ENCODE measurements at regions not wholly inside any gene's neighbourhood (a gene's known extent, or its start where the extent isn't known, plus 50 kb on each side); places are given as distances from the start of the nearest gene placed in this dataset.
A peak's percentile ranks its signal among the peaks of the same experiment; 100 is the strongest.

DNA sequence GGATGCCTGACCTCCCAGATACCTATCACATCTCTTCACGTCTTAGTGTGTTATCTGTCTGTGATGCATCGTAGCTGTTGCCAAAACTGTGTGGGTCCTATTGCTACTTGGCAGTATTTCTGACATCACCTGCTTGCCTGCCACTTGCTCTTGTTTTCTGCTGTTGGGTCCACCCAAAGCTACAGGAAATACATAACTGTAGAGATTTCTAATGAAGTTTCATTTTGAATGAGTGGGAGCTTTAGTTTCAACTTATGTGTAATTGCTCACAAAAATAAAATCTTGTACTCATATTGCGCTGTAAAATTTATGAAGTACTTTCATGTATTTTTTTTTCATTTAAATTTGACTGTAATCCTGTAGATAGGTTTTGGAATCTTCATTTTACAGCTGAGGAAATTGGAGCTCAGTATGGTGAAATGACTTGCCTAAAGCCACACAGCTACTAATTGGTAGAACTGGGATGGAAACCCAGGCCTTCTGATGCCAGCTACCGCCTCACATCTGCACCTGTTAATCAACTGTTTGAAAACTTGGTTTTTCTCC lies 113.6 kb upstream of the MAN1A1 start:
- Histone ChIP-seq H2AFZ (ENCODE audit: low read length) (peak overlapping the region; percentile 3; the same call in 1 of the 2 replicates), H3K9me3 (ENCODE audit: low read length) (peaks cover 35% of the 10 kb centered on the region; the same call in 1 of the 2 replicates), H3K79me2 (ENCODE audit: insufficient read depth, low read depth, low read length) (no peaks in the 10 kb centered on the region), H3K4me1 (ENCODE audit: insufficient read depth, low read length, poor library complexity, severe bottlenecking) (peaks cover 23% of the 10 kb centered on the region), H4K20me1 (ENCODE audit: insufficient read depth, low read length) (no peaks in the 10 kb centered on the region), H3K36me3 (ENCODE audit: insufficient read depth, low read length) (peaks cover 42% of the 10 kb centered on the region), H3K4me3 (ENCODE audit: low read depth, low read length, poor library complexity, severe bottlenecking) (no peak overlapping the region), H3K9me2 (ENCODE audit: insufficient read depth, low read length) (no peaks in the 10 kb centered on the region), H3K4me2 (ENCODE audit: low read length) (no peak overlapping the region), H3K27ac (ENCODE audit: low read depth, low read length, poor library complexity, severe bottlenecking) (no peak overlapping the region)
- no TSS peak for BruUV-seq (replicated peaks)
- ChIA-PET CTCF (ENCODE audit: unreplicated experiment) (interaction anchor here (1.0 kb wide), 1 partner anchor 9 kb away, joined by 4 read pairs; no protein-coding TSS in a partner anchor), POLR2A (interaction anchor here (0.6 to 3.8 kb wide), 13 partner anchors 10 to 1530 kb away, joined by 3 to 30 read pairs (median 4); no protein-coding TSS in a partner anchor)
- intact Hi-C loops (cut with micrococcal nuclease; ENCODE audit: unreplicated experiment) = no loop called here
- peak; percentile 27 for DNase-seq (ENCODE audit: low spot score)
- TF ChIP-seq EZH2phosphoT487 (IDR thresholded peaks at IDR 0.05; ENCODE audit: borderline replicate concordance, low read depth, low read length) = no peak
- TF ChIP-seq, protein P1, sequence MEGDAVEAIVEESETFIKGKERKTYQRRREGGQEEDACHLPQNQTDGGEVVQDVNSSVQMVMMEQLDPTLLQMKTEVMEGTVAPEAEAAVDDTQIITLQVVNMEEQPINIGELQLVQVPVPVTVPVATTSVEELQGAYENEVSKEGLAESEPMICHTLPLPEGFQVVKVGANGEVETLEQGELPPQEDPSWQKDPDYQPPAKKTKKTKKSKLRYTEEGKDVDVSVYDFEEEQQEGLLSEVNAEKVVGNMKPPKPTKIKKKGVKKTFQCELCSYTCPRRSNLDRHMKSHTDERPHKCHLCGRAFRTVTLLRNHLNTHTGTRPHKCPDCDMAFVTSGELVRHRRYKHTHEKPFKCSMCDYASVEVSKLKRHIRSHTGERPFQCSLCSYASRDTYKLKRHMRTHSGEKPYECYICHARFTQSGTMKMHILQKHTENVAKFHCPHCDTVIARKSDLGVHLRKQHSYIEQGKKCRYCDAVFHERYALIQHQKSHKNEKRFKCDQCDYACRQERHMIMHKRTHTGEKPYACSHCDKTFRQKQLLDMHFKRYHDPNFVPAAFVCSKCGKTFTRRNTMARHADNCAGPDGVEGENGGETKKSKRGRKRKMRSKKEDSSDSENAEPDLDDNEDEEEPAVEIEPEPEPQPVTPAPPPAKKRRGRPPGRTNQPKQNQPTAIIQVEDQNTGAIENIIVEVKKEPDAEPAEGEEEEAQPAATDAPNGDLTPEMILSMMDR (conservative IDR thresholded peaks at IDR 0.05; ENCODE audit: low read length) = no peak

DNA sequence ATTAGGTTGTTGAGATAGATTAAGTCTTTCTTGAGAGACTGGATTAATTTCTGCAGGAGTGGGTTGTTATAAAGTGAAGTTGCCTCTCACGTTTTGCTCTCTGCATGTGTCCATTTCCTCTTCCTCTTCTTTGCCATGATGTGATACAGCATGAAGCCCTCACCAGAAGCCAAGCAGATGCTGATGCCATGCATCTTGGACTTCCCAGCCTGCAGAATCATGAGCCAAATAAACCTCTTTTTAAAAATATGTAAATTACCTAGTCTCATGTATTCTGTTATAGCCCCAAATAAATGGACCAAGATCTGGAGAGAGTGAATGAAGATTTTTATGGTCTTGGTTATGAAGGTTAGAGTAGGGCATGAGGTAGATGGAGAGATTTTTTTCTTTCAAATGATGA lies 111.6 kb upstream of the MAN1A1 start:
- H3K9me3 ChIP-seq (ENCODE audit: low read length) = peaks cover 35% of the 10 kb centered on the region; the same call in 1 of the 2 replicates
- no peak for TF ChIP-seq EZH2phosphoT487 (IDR thresholded peaks at IDR 0.05; ENCODE audit: borderline replicate concordance, low read depth, low read length)
- TF ChIP-seq, protein P1 (conservative IDR thresholded peaks at IDR 0.05; ENCODE audit: low read length) = no peak
- DNase-seq (ENCODE audit: low spot score) = no peak
- POLR2A ChIA-PET = interaction anchor here (0.6 to 2.2 kb wide), 3 partner anchors 13 to 1502 kb away, joined by 3 to 6 read pairs (median 6); no protein-coding TSS in a partner anchor
- H3K79me2 ChIP-seq (ENCODE audit: insufficient read depth, low read depth, low read length) = no peaks in the 10 kb centered on the region
- CTCF ChIA-PET (ENCODE audit: unreplicated experiment) = no interaction called here
- peaks cover 16% of the 10 kb centered on the region for H3K4me1 ChIP-seq (ENCODE audit: insufficient read depth, low read length, poor library complexity, severe bottlenecking)
- H4K20me1 ChIP-seq (ENCODE audit: insufficient read depth, low read length) = no peaks in the 10 kb centered on the region
- peaks cover 35% of the 10 kb centered on the region for H3K36me3 ChIP-seq (ENCODE audit: insufficient read depth, low read length)
- H3K27ac ChIP-seq (ENCODE audit: low read depth, low read length, poor library complexity, severe bottlenecking) = no peak overlapping the region
- H3K9me2 ChIP-seq (ENCODE audit: insufficient read depth, low read length) = no peaks in the 10 kb centered on the region
- H2AFZ ChIP-seq (ENCODE audit: low read length) = no peak overlapping the region
- no TSS peak for BruUV-seq (replicated peaks)
- intact Hi-C loops (cut with micrococcal nuclease; ENCODE audit: unreplicated experiment) = no loop called here
- H3K4me2 ChIP-seq (ENCODE audit: low read length) = no peak overlapping the region
- no peak overlapping the region for H3K4me3 ChIP-seq (ENCODE audit: low read depth, low read length, poor library complexity, severe bottlenecking)
